DOHH2 (cell line): ENCODE measurements at regions not wholly inside any gene's neighbourhood (a gene's known extent, or its start where the extent isn't known, plus 50 kb on each side); places are given as distances from the start of the nearest gene placed in this dataset.

Experiments
- EZH2phosphoT487 ChIP-seq: fragments of 200-600 bp; sonication (generic); IDR thresholded peaks from 2 replicates; pipeline ENCODE4 v1.6.1; 2017; ENCODE audit warnings: borderline replicate concordance, mild to moderate bottlenecking, antibody characterized with exemption, low read length, moderate library complexity, mixed read lengths
- TF ChIP-seq, protein P1 (sequence below): fragments of 200-600 bp; sonication (generic); IDR thresholded peaks from one replicate; pipeline ENCODE4 v1.5.1; 2014; ENCODE audit warnings: antibody characterized with exemption, mild to moderate bottlenecking, low read depth, low read length; ENCODE audit not compliant: poor library complexity, severe bottlenecking

DNA sequence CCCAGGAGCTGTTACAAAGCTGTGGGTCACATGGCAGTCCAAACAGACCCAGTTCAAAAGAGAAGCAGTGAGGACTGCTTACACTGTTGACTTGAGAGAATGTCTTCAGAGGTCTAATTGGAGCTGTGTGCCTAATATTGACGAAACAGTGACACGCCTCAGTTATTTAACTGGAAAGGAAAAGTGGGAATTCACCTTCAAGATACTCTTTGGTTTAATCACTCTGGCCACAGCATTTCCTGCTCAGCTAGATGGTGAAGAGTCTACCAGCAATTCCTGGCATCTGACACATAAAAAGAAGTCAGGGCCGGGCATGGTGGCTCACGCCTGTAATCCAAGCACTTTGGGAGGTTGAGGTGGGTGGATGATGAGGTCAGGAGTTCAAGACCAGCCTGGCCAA is 326.4 kb downstream of the SV2B start:
- TF ChIP-seq, protein P1, sequence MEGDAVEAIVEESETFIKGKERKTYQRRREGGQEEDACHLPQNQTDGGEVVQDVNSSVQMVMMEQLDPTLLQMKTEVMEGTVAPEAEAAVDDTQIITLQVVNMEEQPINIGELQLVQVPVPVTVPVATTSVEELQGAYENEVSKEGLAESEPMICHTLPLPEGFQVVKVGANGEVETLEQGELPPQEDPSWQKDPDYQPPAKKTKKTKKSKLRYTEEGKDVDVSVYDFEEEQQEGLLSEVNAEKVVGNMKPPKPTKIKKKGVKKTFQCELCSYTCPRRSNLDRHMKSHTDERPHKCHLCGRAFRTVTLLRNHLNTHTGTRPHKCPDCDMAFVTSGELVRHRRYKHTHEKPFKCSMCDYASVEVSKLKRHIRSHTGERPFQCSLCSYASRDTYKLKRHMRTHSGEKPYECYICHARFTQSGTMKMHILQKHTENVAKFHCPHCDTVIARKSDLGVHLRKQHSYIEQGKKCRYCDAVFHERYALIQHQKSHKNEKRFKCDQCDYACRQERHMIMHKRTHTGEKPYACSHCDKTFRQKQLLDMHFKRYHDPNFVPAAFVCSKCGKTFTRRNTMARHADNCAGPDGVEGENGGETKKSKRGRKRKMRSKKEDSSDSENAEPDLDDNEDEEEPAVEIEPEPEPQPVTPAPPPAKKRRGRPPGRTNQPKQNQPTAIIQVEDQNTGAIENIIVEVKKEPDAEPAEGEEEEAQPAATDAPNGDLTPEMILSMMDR: no peak
- no peak for TF ChIP-seq EZH2phosphoT487
